Posterior cingulate gyrus (tissue), 11 donors: ENCODE measurements at regions not wholly inside any gene's neighbourhood (a gene's known extent, or its start where the extent isn't known, plus 50 kb on each side); places are given as distances from the start of the nearest gene placed in this dataset.

ENCODE experiments used
- DNase-seq, 10 donors: peaks; one replicate each; pipeline versions ENCODE4 v3.0.0 to v3.0.0-alpha.2; 2020 to 2021; ENCODE audit warnings: mixed read lengths in 3 of 10
- intact Hi-C: fragments of 100-400 bp; cut with DNase I; formaldehyde crosslinking; loops from one replicate; pipeline ENCODE4 v1.15.1; 2023

GRCh38 chr6:1544000-1544399 is 65.7 kb upstream of the FOXC1 start:
- intact Hi-C loops, result no loop called here
- no peak for DNase-seq

GRCh38 chr6:1544603-1545002 is 65.1 kb upstream of the FOXC1 start:
- intact Hi-C loops, result no loop called here

GRCh38 chr6:1545654-1546053 is 64.1 kb upstream of the FOXC1 start:
- intact Hi-C loops, result no loop called here

More at GRCh38 chr6:1544603-1545002, 65.1 kb upstream of the FOXC1 start:
- DNase-seq, result no peak

GRCh38 chr6:1547785-1548184 is 61.9 kb upstream of the FOXC1 start:
- DNase-seq, result peak in 1 of 10 donors; percentile 75
- intact Hi-C loops, result no loop called here

More at GRCh38 chr6:1545654-1546053, 64.1 kb upstream of the FOXC1 start:
- peak in 1 of 10 donors; percentile 68 for DNase-seq

- no peak for DNase-seq
- intact Hi-C loops, result no loop called here
These were observed 58.5 kb upstream of the FOXC1 start for GRCh38 chr6:1551249-1551648.

GRCh38 chr6:1552296-1552761 is 57.4 kb upstream of the FOXC1 start:
- intact Hi-C loops, result no loop called here
- DNase-seq, result no peak

GRCh38 chr6:1553562-1554083 is 56.1 kb upstream of the FOXC1 start:
- intact Hi-C loops, result loop anchor here (2.0 kb wide), 1 partner anchor 29 kb away; no protein-coding TSS in a partner anchor
- no peak for DNase-seq

GRCh38 chr6:1554141-1554475 is 55.6 kb upstream of the FOXC1 start:
- no peak for DNase-seq
- intact Hi-C loops, result loop anchor here (2.0 kb wide), 1 partner anchor 29 kb away; no protein-coding TSS in a partner anchor

- intact Hi-C loops, result loop anchor here (2.0 kb wide), 1 partner anchor 30 kb away; no protein-coding TSS in a partner anchor
- DNase-seq, result peak; percentile 62 to 95 (median 72)
These were observed 55.0 kb upstream of the FOXC1 start for GRCh38 chr6:1554476-1555310.

- intact Hi-C loops, result no loop called here
- DNase-seq, result no peak
These were observed 51.3 kb upstream of the FOXC1 start for GRCh38 chr6:1558388-1558787.
